Neural cell (in vitro differentiated cells): ENCODE measurements at regions not wholly inside any gene's neighbourhood (a gene's known extent, or its start where the extent isn't known, plus 50 kb on each side); places are given as distances from the start of the nearest gene placed in this dataset.

Experiments
- H2AFZ ChIP-seq: fragments of 200-600, 300-800 bp; sonication (generic), shearing (Covaris generic); 2 replicates; pipeline ENCODE4 v1.6.0; 2014; ENCODE audit warnings: low read depth, mild to moderate bottlenecking, antibody characterized with exemption, low read length, moderate library complexity
- H3F3A ChIP-seq: fragments of 200-600 bp; shearing (Covaris generic); 2 replicates; pipeline ENCODE4 v1.6.1; 2016; ENCODE audit warnings: mild to moderate bottlenecking, moderate library complexity, mixed read lengths, antibody characterized with exemption, low read length; ENCODE audit not compliant: insufficient read depth, poor library complexity, severe bottlenecking
- H3K27ac ChIP-seq: fragments of 200-600, 300-800 bp; sonication (generic), shearing (Covaris generic); 2 replicates; pipeline ENCODE4 v1.5.1; 2014; ENCODE audit warnings: mild to moderate bottlenecking, low read length, moderate library complexity
- H3K27me3 ChIP-seq: fragments of 300-800, 200-600 bp; sonication (generic), shearing (Covaris generic); 2 replicates; pipeline ENCODE4 v1.6.0; 2014; ENCODE audit warnings: mild to moderate bottlenecking, low read depth, low read length, moderate library complexity; ENCODE audit not compliant: insufficient read depth
- H3K36me3 ChIP-seq: fragments of 300-800, 200-600 bp; sonication (generic), shearing (Covaris generic); 2 replicates; pipeline ENCODE4 v1.5.1; 2014; ENCODE audit warnings: mild to moderate bottlenecking, antibody characterized with exemption, low read length, moderate library complexity; ENCODE audit not compliant: insufficient read depth
- H3K4me2 ChIP-seq: fragments of 300-800, 200-600 bp; sonication (generic), shearing (Covaris generic); 2 replicates; pipeline ENCODE4 v1.6.0; 2014; ENCODE audit warnings: mild to moderate bottlenecking, low read length
- H3K4me3 ChIP-seq: fragments of 300-800, 200-600 bp; sonication (generic), shearing (Covaris generic); 2 replicates; pipeline ENCODE4 v1.5.1; 2014; ENCODE audit warnings: mild to moderate bottlenecking, low read length, moderate library complexity
- H3K79me2 ChIP-seq: fragments of 200-600 bp; shearing (Covaris generic); replicated peaks from 2 replicates; pipeline ENCODE4 v1.6.0; 2014; ENCODE audit warnings: mild to moderate bottlenecking, low read length, moderate library complexity; ENCODE audit not compliant: insufficient read depth
- H3K9ac ChIP-seq: fragments of 300-800, 200-600 bp; sonication (generic), shearing (Covaris generic); 2 replicates; pipeline ENCODE4 v1.6.1; 2016; ENCODE audit warnings: mild to moderate bottlenecking, low read length, mixed read lengths
- H3K9me2 ChIP-seq: fragments of 200-600 bp; shearing (Covaris generic); 2 replicates; pipeline ENCODE4 v1.6.1; 2016; ENCODE audit warnings: mild to moderate bottlenecking, low read length, mixed read lengths; ENCODE audit not compliant: insufficient read depth
- H3K9me3 ChIP-seq: fragments of 200-600, 300-800 bp; sonication (generic), shearing (Covaris generic); 2 replicates; pipeline ENCODE4 v1.6.1; 2016; ENCODE audit warnings: mild to moderate bottlenecking, mixed run types, low read length, moderate library complexity, mixed read lengths
- H4K20me1 ChIP-seq: fragments of 200-600 bp; shearing (Covaris generic); 2 replicates; pipeline ENCODE4 v1.6.1; 2016; ENCODE audit warnings: mild to moderate bottlenecking, mixed run types; ENCODE audit not compliant: insufficient read depth
- EP300 ChIP-seq: fragments of 450-650 bp; conservative IDR thresholded peaks from 2 replicates; pipeline ENCODE4 v1.6.1; 2014; ENCODE audit warnings: antibody characterized with exemption, mild to moderate bottlenecking, moderate library complexity; ENCODE audit not compliant: poor library complexity, severe bottlenecking
- EZH2 ChIP-seq: fragments of 200-600, 300-800 bp; shearing (Covaris generic), sonication (generic); IDR thresholded peaks from 2 replicates; pipeline ENCODE4 v1.6.1; 2014; ENCODE audit warnings: antibody characterized with exemption, low read length, borderline replicate concordance, mild to moderate bottlenecking; ENCODE audit not compliant: insufficient read depth, poor library complexity, severe bottlenecking
- MXI1 ChIP-seq: fragments of 450-650 bp; conservative IDR thresholded peaks from 2 replicates; pipeline ENCODE4 v1.6.1; 2014; ENCODE audit warnings: antibody characterized with exemption, mild to moderate bottlenecking; ENCODE audit not compliant: poor library complexity, severe bottlenecking
- POLR2AphosphoS5 ChIP-seq: IDR thresholded peaks from 2 replicates; pipeline ENCODE4 v1.6.1; 2012
- RAD21 ChIP-seq: fragments of 450-650 bp; conservative IDR thresholded peaks from 2 replicates; pipeline ENCODE4 v1.6.1; 2014; ENCODE audit warnings: antibody characterized with exemption, mild to moderate bottlenecking, moderate library complexity
- SMC3 ChIP-seq: fragments of 450-650 bp; conservative IDR thresholded peaks from 2 replicates; pipeline ENCODE4 v1.6.1; 2014; ENCODE audit warnings: antibody characterized with exemption, mild to moderate bottlenecking, moderate library complexity; ENCODE audit not compliant: poor library complexity
- TAF1 ChIP-seq: IDR thresholded peaks from 2 replicates; pipeline ENCODE4 v1.6.1; 2012; ENCODE audit warnings: low read depth
- TF ChIP-seq, protein P1 (sequence below): fragments of 450-650 bp; IDR thresholded peaks from 2 replicates; pipeline ENCODE4 v1.5.1; 2014; ENCODE audit warnings: antibody characterized with exemption, mild to moderate bottlenecking, moderate library complexity; ENCODE audit not compliant: poor library complexity, severe bottlenecking
- TF ChIP-seq, protein P2 (sequence below): IDR thresholded peaks from 2 replicates; pipeline ENCODE4 v1.6.1; 2012; ENCODE audit warnings: borderline replicate concordance

DNA sequence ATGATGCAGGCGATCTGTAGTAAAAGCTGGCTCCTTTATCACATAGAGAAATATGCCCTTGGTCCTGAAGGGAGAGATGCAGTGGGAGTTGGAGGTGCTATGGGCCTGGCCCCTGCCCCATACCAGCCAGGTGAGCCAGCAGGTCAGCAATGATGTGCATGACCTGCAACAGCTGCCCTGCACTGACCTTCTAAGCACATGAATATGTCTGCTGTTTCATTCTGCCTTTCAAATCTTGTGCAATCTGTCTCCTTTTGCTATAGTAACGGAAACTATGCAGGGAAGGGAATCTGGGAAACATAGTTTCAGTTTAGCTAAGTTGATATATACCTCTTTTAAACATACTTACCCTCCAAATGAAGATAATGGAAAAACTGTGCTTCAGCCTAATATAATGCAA, 235.2 kb downstream of the TDRD15 start:
- Histone ChIP-seq H3K4me3 (no peak overlapping the region), H3K36me3 (no peaks in the 10 kb centered on the region), H3K9ac (no peak overlapping the region), H3K27me3 (no peaks in the 10 kb centered on the region), H3K79me2 (no peaks in the 10 kb centered on the region), H3F3A (no peaks in the 10 kb centered on the region), H3K9me2 (no peaks in the 10 kb centered on the region), H3K9me3 (no peaks in the 10 kb centered on the region), H2AFZ (no peak overlapping the region), H4K20me1 (no peaks in the 10 kb centered on the region), H3K27ac (no peak overlapping the region), H3K4me2 (no peak overlapping the region)
- TF ChIP-seq TAF1 (no peak), RAD21 (no peak), POLR2AphosphoS5 (no peak), SMC3 (no peak), EZH2 (no peak)
- TF ChIP-seq, protein P1, sequence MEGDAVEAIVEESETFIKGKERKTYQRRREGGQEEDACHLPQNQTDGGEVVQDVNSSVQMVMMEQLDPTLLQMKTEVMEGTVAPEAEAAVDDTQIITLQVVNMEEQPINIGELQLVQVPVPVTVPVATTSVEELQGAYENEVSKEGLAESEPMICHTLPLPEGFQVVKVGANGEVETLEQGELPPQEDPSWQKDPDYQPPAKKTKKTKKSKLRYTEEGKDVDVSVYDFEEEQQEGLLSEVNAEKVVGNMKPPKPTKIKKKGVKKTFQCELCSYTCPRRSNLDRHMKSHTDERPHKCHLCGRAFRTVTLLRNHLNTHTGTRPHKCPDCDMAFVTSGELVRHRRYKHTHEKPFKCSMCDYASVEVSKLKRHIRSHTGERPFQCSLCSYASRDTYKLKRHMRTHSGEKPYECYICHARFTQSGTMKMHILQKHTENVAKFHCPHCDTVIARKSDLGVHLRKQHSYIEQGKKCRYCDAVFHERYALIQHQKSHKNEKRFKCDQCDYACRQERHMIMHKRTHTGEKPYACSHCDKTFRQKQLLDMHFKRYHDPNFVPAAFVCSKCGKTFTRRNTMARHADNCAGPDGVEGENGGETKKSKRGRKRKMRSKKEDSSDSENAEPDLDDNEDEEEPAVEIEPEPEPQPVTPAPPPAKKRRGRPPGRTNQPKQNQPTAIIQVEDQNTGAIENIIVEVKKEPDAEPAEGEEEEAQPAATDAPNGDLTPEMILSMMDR, result no peak

DNA sequence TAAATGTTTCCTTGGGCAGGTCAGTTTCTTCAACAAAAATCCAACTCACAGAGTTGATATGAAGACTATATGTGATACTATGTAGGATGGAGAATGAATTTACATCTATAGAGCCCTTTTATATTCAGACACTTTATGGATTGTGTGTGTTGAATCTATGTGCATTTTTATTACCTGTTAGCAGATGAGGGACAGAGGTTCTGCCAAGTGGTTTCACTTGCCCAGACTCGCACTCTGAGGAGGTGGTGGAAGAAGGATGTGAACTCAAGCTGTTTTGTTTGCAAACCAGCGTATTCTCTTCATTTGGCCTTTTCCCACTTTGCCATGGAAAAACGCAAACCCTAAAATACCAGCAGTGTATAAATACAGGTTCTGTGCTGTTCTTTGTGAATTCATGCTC, 237.6 kb downstream of the TDRD15 start:
- Histone ChIP-seq H3F3A (no peaks in the 10 kb centered on the region), H3K4me2 (no peak overlapping the region), H2AFZ (no peak overlapping the region), H3K79me2 (no peaks in the 10 kb centered on the region), H3K27me3 (no peaks in the 10 kb centered on the region), H4K20me1 (no peaks in the 10 kb centered on the region), H3K36me3 (no peaks in the 10 kb centered on the region), H3K9ac (no peak overlapping the region), H3K9me2 (no peaks in the 10 kb centered on the region), H3K9me3 (no peaks in the 10 kb centered on the region), H3K27ac (no peak overlapping the region), H3K4me3 (no peak overlapping the region)
- TF ChIP-seq TAF1 (no peak), RAD21 (no peak), MXI1 (no peak), EZH2 (no peak), EP300 (no peak), POLR2AphosphoS5 (no peak), SMC3 (no peak)
- TF ChIP-seq, protein P2, sequence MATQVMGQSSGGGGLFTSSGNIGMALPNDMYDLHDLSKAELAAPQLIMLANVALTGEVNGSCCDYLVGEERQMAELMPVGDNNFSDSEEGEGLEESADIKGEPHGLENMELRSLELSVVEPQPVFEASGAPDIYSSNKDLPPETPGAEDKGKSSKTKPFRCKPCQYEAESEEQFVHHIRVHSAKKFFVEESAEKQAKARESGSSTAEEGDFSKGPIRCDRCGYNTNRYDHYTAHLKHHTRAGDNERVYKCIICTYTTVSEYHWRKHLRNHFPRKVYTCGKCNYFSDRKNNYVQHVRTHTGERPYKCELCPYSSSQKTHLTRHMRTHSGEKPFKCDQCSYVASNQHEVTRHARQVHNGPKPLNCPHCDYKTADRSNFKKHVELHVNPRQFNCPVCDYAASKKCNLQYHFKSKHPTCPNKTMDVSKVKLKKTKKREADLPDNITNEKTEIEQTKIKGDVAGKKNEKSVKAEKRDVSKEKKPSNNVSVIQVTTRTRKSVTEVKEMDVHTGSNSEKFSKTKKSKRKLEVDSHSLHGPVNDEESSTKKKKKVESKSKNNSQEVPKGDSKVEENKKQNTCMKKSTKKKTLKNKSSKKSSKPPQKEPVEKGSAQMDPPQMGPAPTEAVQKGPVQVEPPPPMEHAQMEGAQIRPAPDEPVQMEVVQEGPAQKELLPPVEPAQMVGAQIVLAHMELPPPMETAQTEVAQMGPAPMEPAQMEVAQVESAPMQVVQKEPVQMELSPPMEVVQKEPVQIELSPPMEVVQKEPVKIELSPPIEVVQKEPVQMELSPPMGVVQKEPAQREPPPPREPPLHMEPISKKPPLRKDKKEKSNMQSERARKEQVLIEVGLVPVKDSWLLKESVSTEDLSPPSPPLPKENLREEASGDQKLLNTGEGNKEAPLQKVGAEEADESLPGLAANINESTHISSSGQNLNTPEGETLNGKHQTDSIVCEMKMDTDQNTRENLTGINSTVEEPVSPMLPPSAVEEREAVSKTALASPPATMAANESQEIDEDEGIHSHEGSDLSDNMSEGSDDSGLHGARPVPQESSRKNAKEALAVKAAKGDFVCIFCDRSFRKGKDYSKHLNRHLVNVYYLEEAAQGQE, result no peak
- TF ChIP-seq, protein P1, result no peak
